ENCODE measurements at regions not wholly inside any gene's neighbourhood (a gene's known extent, or its start where the extent isn't known, plus 50 kb on each side); places are given as distances from the start of the nearest gene placed in this dataset.

- DNase-seq (ENCODE audit: low read depth in 2 of 2), result no peak
Measured at GRCh38 chr14:101706509-101707067, 54.9 kb upstream of the PPP2R5C start.

GRCh38 chr14:101707068-101707842, 54.3 kb upstream of the PPP2R5C start:
- peak in 1 of 2 donors; percentile 32 for DNase-seq (ENCODE audit: low read depth in 2 of 2)

GRCh38 chr14:101707863-101708620, 53.5 kb upstream of the PPP2R5C start:
- no peak for DNase-seq (ENCODE audit: low read depth in 2 of 2)

GRCh38 chr14:101708853-101709532, 52.5 kb upstream of the PPP2R5C start:
- DNase-seq (ENCODE audit: low read depth in 2 of 2), result no peak

GRCh38 chr14:101709533-101709881, 52.0 kb upstream of the PPP2R5C start:
- DNase-seq (ENCODE audit: low read depth in 2 of 2), result no peak

- DNase-seq (ENCODE audit: low read depth in 2 of 2), result no peak
Measured at GRCh38 chr14:101709962-101710931, 51.3 kb upstream of the PPP2R5C start.

GRCh38 chr14:101711041-101711856, 50.3 kb upstream of the PPP2R5C start:
- no peak for DNase-seq (ENCODE audit: low read depth in 2 of 2)
